HEK293 (cell line): ENCODE measurements at regions not wholly inside any gene's neighbourhood (a gene's known extent, or its start where the extent isn't known, plus 50 kb on each side); places are given as distances from the start of the nearest gene placed in this dataset.

Experiments used
- CTCF ChIA-PET: fragments of 350-600 bp; formaldehyde crosslinking; extraction: SDS; loops from one replicate; lab custom pipeline; 2021; ENCODE audit warnings: antibody characterized with exemption; lab: Yijun Ruan, JAX
- POLR2A ChIA-PET: fragments of 300-600 bp; formaldehyde crosslinking; extraction: SDS; loops from one replicate; lab custom pipeline; 2020; ENCODE audit warnings: antibody characterized with exemption, inconsistent platforms; lab: Yijun Ruan, JAX
- H3K27ac ChIP-seq: fragments of 200-500 bp; sonication (Bioruptor generic); 2 replicates; pipeline ENCODE4 v1.5.1; 2014; ENCODE audit warnings: low read depth, low read length, control low read depth, inconsistent platforms; ENCODE audit errors: extremely low read depth
- H3K36me3 ChIP-seq, 2 experiments: fragments of 200-500 bp in 1 of 2; sonication (Bioruptor generic) in 1 of 2; 1 replicate in 1 of 2; 2 replicates in 1 of 2; pipeline ENCODE4 v1.5.1; 2014 to 2017; ENCODE audit warnings: inconsistent platforms in 2 of 2, low read length in 2 of 2; ENCODE audit not compliant: control insufficient read depth in 2 of 2, insufficient read depth in 1 of 2
- H3K4me1 ChIP-seq: fragments of 200-500 bp; sonication (Bioruptor generic); 2 replicates; pipeline ENCODE4 v1.5.1; 2014; ENCODE audit warnings: mild to moderate bottlenecking, low read length, inconsistent platforms; ENCODE audit not compliant: control insufficient read depth, insufficient read depth
- H3K4me3 ChIP-seq: 2 replicates; pipeline ENCODE4 v1.5.1; 2011; ENCODE audit warnings: low read depth, mild to moderate bottlenecking, control low read depth, low read length, moderate library complexity
- H3K9me3 ChIP-seq: fragments of 200-500 bp; sonication (Bioruptor generic); 2 replicates; pipeline ENCODE4 v1.5.1; 2014; ENCODE audit warnings: low read depth, low read length, inconsistent platforms; ENCODE audit not compliant: control insufficient read depth, insufficient read depth
- KLF9 ChIP-seq: fragments of 450-650 bp; formaldehyde crosslinking; IDR thresholded peaks from 2 replicates; pipeline ENCODE4 v1.5.1; 2016; ENCODE audit warnings: missing biosample characterization, missing genetic modification characterization, low read depth
- YY1 ChIP-seq: fragments of 450-650 bp; formaldehyde crosslinking; IDR thresholded peaks from 2 replicates; pipeline ENCODE4 v1.5.1; 2018; ENCODE audit warnings: missing biosample characterization, missing genetic modification characterization
- ZBTB21 ChIP-seq: fragments of 450-650 bp; formaldehyde crosslinking; IDR thresholded peaks from 2 replicates; pipeline ENCODE4 v1.5.1; 2017; ENCODE audit warnings: missing biosample characterization, missing genetic modification characterization
- ZBTB6 ChIP-seq: fragments of 450-650 bp; formaldehyde crosslinking; IDR thresholded peaks from 2 replicates; pipeline ENCODE4 v1.5.1; 2017; ENCODE audit warnings: missing biosample characterization, missing genetic modification characterization
- ZIC2 ChIP-seq: fragments of 450-650 bp; formaldehyde crosslinking; IDR thresholded peaks from 2 replicates; pipeline ENCODE4 v1.5.1; 2016; ENCODE audit warnings: missing biosample characterization, missing genetic modification characterization
- ZNF112 ChIP-seq: fragments of 450-650 bp; formaldehyde crosslinking; IDR thresholded peaks from 2 replicates; pipeline ENCODE4 v1.5.0; 2017; ENCODE audit warnings: missing biosample characterization, missing genetic modification characterization
- ZNF148 ChIP-seq: fragments of 450-650 bp; formaldehyde crosslinking; IDR thresholded peaks from 2 replicates; pipeline ENCODE4 v1.5.0; 2017; ENCODE audit warnings: missing biosample characterization, missing genetic modification characterization, borderline replicate concordance
- ZNF155 ChIP-seq: fragments of 450-650 bp; formaldehyde crosslinking; IDR thresholded peaks from 2 replicates; pipeline ENCODE4 v1.5.1; 2016; ENCODE audit warnings: missing biosample characterization, missing genetic modification characterization
- ZNF214 ChIP-seq: fragments of 450-650 bp; formaldehyde crosslinking; IDR thresholded peaks from 2 replicates; pipeline ENCODE4 v1.5.1; 2017; ENCODE audit warnings: missing biosample characterization, mild to moderate bottlenecking, missing genetic modification characterization, borderline replicate concordance
- ZNF248 ChIP-seq: fragments of 450-650 bp; formaldehyde crosslinking; IDR thresholded peaks from 2 replicates; pipeline ENCODE4 v1.5.1; 2017; ENCODE audit warnings: missing biosample characterization, missing genetic modification characterization
- ZNF26 ChIP-seq: fragments of 450-650 bp; formaldehyde crosslinking; IDR thresholded peaks from 2 replicates; pipeline ENCODE4 v1.5.1; 2016; ENCODE audit warnings: missing biosample characterization, missing genetic modification characterization
- ZNF280C ChIP-seq: fragments of 450-650 bp; formaldehyde crosslinking; IDR thresholded peaks from 2 replicates; pipeline ENCODE4 v1.5.1; 2016; ENCODE audit warnings: missing biosample characterization, missing genetic modification characterization
- ZNF311 ChIP-seq: fragments of 450-650 bp; formaldehyde crosslinking; IDR thresholded peaks from 2 replicates; pipeline ENCODE4 v1.5.1; 2017; ENCODE audit warnings: missing biosample characterization, missing genetic modification characterization, borderline replicate concordance
- ZNF341 ChIP-seq: fragments of 450-650 bp; formaldehyde crosslinking; IDR thresholded peaks from 2 replicates; pipeline ENCODE4; 2016; ENCODE audit warnings: low read depth, missing biosample characterization, missing genetic modification characterization
- ZNF433 ChIP-seq: fragments of 450-650 bp; formaldehyde crosslinking; IDR thresholded peaks from 2 replicates; pipeline ENCODE4 v1.5.1; 2016; ENCODE audit warnings: missing biosample characterization, missing genetic modification characterization, low read depth
- ZNF449 ChIP-seq: fragments of 450-650 bp; formaldehyde crosslinking; IDR thresholded peaks from 2 replicates; pipeline ENCODE4 v1.5.1; 2017; ENCODE audit warnings: missing biosample characterization, mild to moderate bottlenecking, missing genetic modification characterization, moderate library complexity
- ZNF521 ChIP-seq: fragments of 450-650 bp; formaldehyde crosslinking; IDR thresholded peaks from 2 replicates; pipeline ENCODE4 v1.5.1; 2017; ENCODE audit warnings: missing biosample characterization, mild to moderate bottlenecking, missing genetic modification characterization
- ZNF629 ChIP-seq: fragments of 450-650 bp; formaldehyde crosslinking; IDR thresholded peaks from 2 replicates; pipeline ENCODE4 v1.5.1; 2017; ENCODE audit warnings: missing biosample characterization, missing genetic modification characterization

- TF ChIP-seq ZNF449 (tag by site-specific recombination) (no peak), YY1 (no peak), ZNF433 (tag by site-specific recombination) (no peak), ZNF155 (no peak), ZNF521 (tag by site-specific recombination) (no peak)
These were observed 272.8 kb downstream of the LRIG3 start (continued) for GRCh38 chr12:58647495-58647894.

- no peaks in the 10 kb centered on the region for H3K9me3 ChIP-seq
- ChIA-PET CTCF (no interaction called here), POLR2A (no interaction called here)
- H3K27ac ChIP-seq, result no peak overlapping the region
- no peaks in the 10 kb centered on the region for H3K36me3 ChIP-seq
- no peak for TF ChIP-seq ZNF112 (tag by site-specific recombination)
- TF ChIP-seq ZNF629 (tag by site-specific recombination), result no peak
- no peak for TF ChIP-seq ZNF280C (tag by site-specific recombination)
- TF ChIP-seq ZBTB21 (tag by site-specific recombination), result no peak
- TF ChIP-seq KLF9 (tag by site-specific recombination), result no peak
- no peak for TF ChIP-seq ZNF248 (tag by site-specific recombination)
- no peak for TF ChIP-seq ZBTB6 (tag by site-specific recombination)
- no peak for TF ChIP-seq ZNF148
- no peak for TF ChIP-seq ZNF311
- TF ChIP-seq ZNF341 (tag by site-specific recombination), result no peak
- TF ChIP-seq ZIC2 (tag by site-specific recombination), result no peak
- no peak for TF ChIP-seq ZNF214 (tag by site-specific recombination)
- no peaks in the 10 kb centered on the region; the same call in 1 of the 2 replicates for H3K4me1 ChIP-seq
- H3K4me3 ChIP-seq, result no peak overlapping the region
These were observed 272.1 kb downstream of the LRIG3 start for GRCh38 chr12:58648176-58648575.

GRCh38 chr12:58651850-58652249 lies 268.5 kb downstream of the LRIG3 start:
- H3K27ac ChIP-seq, result no peak overlapping the region
- CTCF ChIA-PET, result no interaction called here
- no peak for TF ChIP-seq ZNF26
- no peak for TF ChIP-seq ZNF521 (tag by site-specific recombination)
- TF ChIP-seq, all 188 proteins: peak for 0

More at GRCh38 chr12:58651850-58652249, 268.5 kb downstream of the LRIG3 start:
- Histone ChIP-seq H3K4me3 (no peak overlapping the region), H3K36me3 (no peaks in the 10 kb centered on the region), H3K4me1 (no peaks in the 10 kb centered on the region), H3K9me3 (no peaks in the 10 kb centered on the region)
- POLR2A ChIA-PET, result no interaction called here
